A204.1 (cell line): ENCODE measurements at regions not wholly inside any gene's neighbourhood (a gene's known extent, or its start where the extent isn't known, plus 50 kb on each side); places are given as distances from the start of the nearest gene placed in this dataset.
"Not testable (repeated sequence)": the region's sequence is repeated elsewhere in the genome, so short reads cannot be mapped to it uniquely, and the experiment has no call there.

Experiments
- FAIRE-seq: peaks from 2 replicates; lab custom pipeline; 2012; peaks lifted over from hg19 to GRCh38; lab: Jason Lieb, UNC

GRCh38 chr5:43818394-43818793, 215.4 kb downstream of the NNT start:
- FAIRE-seq: not testable (repeated sequence)

GRCh38 chr5:43815497-43815896, 212.5 kb downstream of the NNT start:
- no peak for FAIRE-seq

DNA sequence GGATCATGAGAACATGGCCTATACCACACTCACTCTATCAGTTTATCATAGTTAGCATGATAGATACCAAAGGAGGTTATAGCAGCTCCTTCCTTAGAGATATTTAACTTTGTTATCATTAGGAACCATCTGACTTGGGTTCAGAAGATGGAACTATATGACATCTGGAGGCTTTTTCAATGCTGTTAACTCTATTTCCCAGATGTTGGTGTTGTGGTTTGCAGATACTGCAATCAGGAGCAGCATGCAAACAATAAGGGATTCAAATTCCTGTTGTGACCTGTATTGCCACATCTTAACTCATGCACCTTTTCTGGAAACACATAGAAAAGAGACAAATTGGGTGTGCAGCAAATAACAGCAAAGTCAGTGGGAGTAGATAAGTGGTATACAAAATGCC, 201.7 kb downstream of the NNT start:
- FAIRE-seq: no peak

GRCh38 chr5:43804041-43804440, 201.1 kb downstream of the NNT start:
- no peak for FAIRE-seq

GRCh38 chr5:43802651-43803050, 199.7 kb downstream of the NNT start:
- FAIRE-seq: no peak

DNA sequence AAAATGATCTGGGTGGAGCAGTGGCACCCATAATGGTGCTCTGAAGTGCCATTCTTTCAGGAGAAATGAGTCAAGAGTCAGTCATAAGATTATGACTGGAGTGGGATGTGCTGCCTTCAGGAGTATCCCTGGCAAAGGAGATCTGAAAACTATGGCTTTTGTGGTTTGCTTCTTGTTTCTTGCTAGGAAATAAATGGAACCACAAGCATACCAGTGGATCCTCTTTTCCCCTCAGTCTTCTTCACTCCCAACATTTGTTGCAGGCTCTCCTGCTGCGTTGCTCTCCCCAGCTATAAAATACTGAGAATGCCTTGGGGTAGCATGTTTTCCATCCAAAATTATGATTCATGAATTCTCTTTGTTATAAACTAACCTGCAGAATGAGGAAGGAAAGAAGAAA, 199.1 kb downstream of the NNT start:
- no peak for FAIRE-seq

DNA sequence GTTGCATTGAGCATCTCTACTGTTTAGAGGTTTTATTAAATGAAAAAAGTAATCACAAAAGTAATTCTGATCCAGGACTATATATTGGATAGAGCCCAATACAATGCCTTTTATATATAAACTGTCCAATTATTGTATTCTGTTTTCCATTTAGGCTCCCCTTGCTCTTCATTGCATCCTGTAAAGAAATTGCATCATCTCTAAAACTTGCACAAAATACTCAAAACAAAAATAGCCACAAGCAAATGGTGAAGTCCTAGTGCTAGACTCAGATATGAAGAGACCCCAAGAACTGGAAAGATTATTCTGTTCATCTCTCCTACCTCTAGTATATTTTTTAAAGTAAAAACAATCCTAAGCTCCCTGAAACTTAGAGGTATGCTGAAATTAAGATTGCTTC, 195.8 kb downstream of the NNT start:
- no peak for FAIRE-seq

DNA sequence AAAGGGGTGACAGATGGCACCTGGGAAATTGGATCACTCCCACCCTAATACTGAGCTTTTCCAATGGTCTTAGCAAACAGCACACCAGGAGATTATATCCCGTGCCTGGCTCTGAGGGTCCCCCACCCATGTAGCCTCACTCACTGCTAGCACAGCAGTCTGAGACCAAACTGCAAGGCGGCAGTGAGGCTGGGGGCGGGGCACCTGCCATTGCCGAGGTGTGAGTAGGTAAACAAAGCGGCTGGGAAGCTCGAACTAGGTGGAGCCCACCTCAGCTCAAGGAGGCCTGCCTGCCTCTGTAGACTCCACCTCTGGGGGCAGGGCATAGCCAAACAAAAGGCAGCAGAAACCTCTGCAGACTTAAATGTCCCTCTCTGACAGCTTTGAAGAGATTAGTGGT, 188.9 kb downstream of the NNT start:
- FAIRE-seq: not testable (repeated sequence)

DNA sequence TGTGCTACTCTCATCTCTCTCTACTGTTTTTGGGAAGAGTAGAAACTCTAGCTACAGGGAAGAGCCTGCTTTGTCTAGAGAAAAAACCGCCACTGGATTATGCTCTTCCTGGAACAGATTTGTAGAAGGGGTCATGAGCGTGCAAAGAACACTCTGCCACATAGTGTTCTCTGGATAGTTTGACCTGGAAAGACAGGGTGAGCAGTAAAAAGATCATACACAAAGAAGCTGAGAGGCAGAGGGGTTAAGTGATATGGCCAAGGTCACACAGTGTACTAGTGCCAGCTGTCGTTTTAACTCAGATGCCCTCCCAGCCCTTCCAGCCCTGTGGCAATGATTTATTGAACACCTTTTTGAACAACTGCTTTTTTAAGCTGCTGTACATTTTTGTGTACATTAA, 182.2 kb downstream of the NNT start:
- no peak for FAIRE-seq

GRCh38 chr5:43780586-43780985, 177.6 kb downstream of the NNT start:
- FAIRE-seq: no peak

DNA sequence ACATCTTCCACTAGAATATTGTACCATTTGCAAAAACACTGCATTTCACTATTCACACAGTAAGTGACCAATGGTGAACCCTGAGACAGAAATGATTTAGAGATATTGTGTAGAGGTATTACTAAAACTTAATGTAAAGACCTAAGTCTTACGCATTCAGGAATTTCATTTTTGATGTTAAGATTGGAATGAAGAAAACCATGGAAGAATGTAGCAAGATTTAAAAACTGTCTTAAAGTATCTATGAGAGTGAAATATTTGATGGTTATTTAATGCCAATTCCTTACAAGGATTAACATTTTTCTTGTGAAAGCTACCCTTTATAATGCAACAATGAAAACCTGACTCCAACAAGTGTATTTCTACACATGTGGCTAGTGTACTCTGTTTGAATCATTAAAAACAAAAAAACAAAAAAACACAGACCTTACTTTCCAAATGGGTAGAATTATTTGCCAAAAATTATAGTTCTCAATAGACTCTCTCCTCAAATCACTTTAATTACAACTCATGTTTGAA, 172.0 kb downstream of the NNT start:
- no peak for FAIRE-seq

- FAIRE-seq: no peak
Observed at GRCh38 chr5:43773478-43773844, 170.5 kb downstream of the NNT start.

DNA sequence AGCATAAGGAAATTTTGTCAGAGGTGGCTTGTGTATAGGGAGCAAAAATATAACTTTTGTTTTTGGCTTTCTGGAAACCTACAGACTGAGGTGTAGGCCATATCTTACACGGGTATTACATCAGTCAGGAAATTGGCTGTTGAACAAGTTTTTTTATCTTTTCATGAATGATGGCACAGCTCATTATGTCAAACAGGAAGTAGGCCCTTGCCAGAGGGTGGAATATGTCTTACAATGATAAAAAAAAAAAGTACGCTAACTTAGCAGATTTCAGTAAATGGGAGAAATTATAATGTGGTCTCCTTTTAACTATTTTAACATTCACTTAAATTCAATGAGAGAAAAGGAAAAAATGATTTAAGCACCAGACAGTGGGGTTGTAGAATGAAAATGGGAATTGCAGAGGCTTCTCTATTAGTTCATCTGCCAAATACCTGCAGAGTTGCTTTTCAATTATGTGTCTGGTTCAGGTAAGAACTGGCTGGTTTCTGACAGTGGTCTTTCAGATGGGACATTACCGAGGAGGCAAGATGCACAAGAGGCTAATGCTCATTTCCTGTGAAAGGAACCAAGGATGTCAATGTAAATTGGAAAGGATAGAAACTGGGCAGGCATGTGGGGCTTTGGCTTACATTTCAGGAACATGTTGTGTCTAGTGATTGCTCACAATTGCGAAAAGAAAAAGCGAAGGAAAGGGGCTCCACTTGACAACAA, 169.9 kb downstream of the NNT start:
- no peak for FAIRE-seq

GRCh38 chr5:43772458-43772763, 169.4 kb downstream of the NNT start:
- FAIRE-seq: no peak

DNA sequence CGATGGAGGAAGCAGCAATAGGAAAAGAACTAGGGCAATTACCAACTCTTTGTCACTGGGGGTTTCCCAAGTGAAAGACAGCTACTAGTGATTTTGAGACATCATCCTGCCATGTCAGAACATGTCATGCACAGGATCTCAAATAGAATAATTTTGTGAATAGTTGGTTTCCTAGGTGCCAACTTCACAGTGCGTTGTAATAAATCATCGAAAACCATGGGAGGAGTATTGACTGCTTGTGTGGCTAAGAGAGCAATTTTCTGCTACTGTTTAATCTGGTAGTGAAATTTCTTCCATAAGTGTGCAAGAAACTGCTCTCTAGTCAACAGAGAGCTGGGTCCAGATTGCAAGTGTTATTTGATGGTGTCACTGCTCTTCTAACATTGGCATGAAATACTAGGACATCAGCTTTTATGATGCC, 168.6 kb downstream of the NNT start:
- FAIRE-seq: no peak

DNA sequence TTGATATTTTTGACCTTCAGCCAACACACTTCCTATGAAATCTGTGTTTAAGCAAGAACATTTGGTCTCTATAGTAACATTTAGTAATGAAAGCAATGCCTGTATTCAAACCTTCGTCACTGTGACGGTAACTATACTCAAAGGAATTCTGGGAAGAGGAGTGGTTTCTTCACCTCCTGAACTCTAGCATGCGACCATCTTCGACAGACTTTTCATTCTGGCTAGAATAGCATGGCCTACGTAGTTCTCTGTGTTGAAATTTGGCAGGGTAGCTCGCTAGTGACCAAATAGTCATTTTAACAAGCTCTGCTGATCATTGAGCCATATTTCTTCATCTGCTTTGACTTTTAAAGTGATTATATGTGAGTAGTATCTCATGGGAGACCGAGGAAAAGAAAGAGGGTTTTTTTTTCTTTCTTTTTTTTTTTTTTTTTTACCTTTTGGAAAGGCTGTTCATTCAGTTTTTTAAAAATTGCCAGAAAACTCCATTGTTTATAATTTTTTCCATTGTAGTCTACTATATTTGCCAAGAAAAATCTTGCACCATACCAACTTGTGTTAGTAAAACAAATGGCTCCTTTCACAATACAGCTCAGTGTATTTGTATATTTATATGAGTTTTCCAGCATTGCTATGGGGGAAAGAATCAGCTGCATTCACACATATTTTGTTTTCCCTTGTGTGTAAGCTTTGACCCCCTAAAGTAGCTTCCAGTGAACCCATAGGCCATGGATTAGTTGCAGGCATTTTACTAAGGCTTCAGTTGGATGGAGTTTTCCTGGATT, 166.8 kb downstream of the NNT start:
- FAIRE-seq: no peak
